HCT116 (cell line): ENCODE measurements at regions not wholly inside any gene's neighbourhood (a gene's known extent, or its start where the extent isn't known, plus 50 kb on each side); places are given as distances from the start of the nearest gene placed in this dataset.

Source experiments
- ATAC-seq: fragments of 200-7000 bp; cut with Tn5 transposase; 2 replicates; pipeline ENCODE4 v1.9.1; 2020; ENCODE audit warnings: mild to moderate bottlenecking, moderate library complexity
- BruUV-seq: library from RNA; stranded (reverse); fragments of 400-500 nt; replicated peaks from 2 replicates; lab custom pipeline; 2021; lab: Mats Ljungman, UMichigan
- CTCF ChIA-PET: fragments of 300-600 bp; sonication (Branson Sonifier 250); formaldehyde crosslinking; loops from one replicate; lab custom pipeline; 2021; ENCODE audit warnings: antibody characterized with exemption; lab: Charles Lee
- POLR2A ChIA-PET: fragments of 300-600, 350-600 bp; sonication (Branson Sonifier 250); formaldehyde crosslinking; loops from one replicate; lab custom pipeline; 2021; ENCODE audit warnings: antibody characterized with exemption; lab: Charles Lee
- RAD21 ChIA-PET, 2 experiments: fragments of 300-600 bp; sonication (Branson Sonifier 250); formaldehyde crosslinking; loops; one replicate each; lab custom pipeline; 2023; ENCODE audit warnings: low total read pairs in 2 of 2; ENCODE audit not compliant: uncharacterized antibody in 2 of 2, unreplicated experiment in 2 of 2, low non-redundant PET in 1 of 2; lab: Charles Lee
- DNase-seq: peaks from one replicate; pipeline ENCODE4 v3.0.0-alpha.2; 2010; ENCODE audit warnings: low read depth, low spot score
- H2AFZ ChIP-seq: fragments of 200-600 bp; shearing (Covaris generic), sonication (generic); 2 replicates; pipeline ENCODE4 v1.6.1; 2017; ENCODE audit warnings: low read depth, mixed run types, mixed read lengths, antibody characterized with exemption, low read length; ENCODE audit not compliant: poor library complexity, severe bottlenecking
- H3K27ac ChIP-seq: 2 replicates; pipeline ENCODE4 v1.5.1; 2012; ENCODE audit warnings: low read depth, low read length
- H3K27me3 ChIP-seq: fragments of 200-600 bp; sonication (generic); 2 replicates; pipeline ENCODE4 v1.6.1; 2016; ENCODE audit warnings: mixed run types, low read length, mixed read lengths; ENCODE audit not compliant: insufficient read depth
- H3K36me3 ChIP-seq, 2 experiments: fragments of 200-500 bp in 1 of 2; fragments of 200-600 bp in 1 of 2; sonication (Bioruptor generic) in 1 of 2; sonication (generic) in 1 of 2; 2 replicates each; pipeline versions ENCODE4 v1.5.1 to v1.6.1; 2014 to 2016; ENCODE audit warnings: low read length in 2 of 2, inconsistent platforms in 1 of 2, mixed read lengths in 1 of 2, mixed run types in 1 of 2; ENCODE audit not compliant: insufficient read depth in 2 of 2, control insufficient read depth in 1 of 2
- H3K4me1 ChIP-seq, 2 experiments: fragments of 200-600 bp in 1 of 2; sonication (generic) in 1 of 2; 2 replicates each; pipeline versions ENCODE4 v1.5.1 to v1.6.1; 2012 to 2017; ENCODE audit warnings: low read length in 2 of 2, inconsistent platforms in 1 of 2, mild to moderate bottlenecking in 1 of 2, mixed read lengths in 1 of 2, mixed run types in 1 of 2, moderate library complexity in 1 of 2; ENCODE audit not compliant: insufficient read depth in 2 of 2, control insufficient read depth in 1 of 2
- H3K4me2 ChIP-seq: fragments of 200-600 bp; sonication (generic); 2 replicates; pipeline ENCODE4 v1.6.1; 2017; ENCODE audit warnings: mixed run types, low read length, mixed read lengths
- H3K4me3 ChIP-seq, 2 experiments: fragments of 200-600 bp in 1 of 2; sonication (generic) in 1 of 2; replicated peaks in 1 of 2; 2 replicates each; pipeline ENCODE4 v1.5.1; 2011 to 2016; ENCODE audit warnings: low read length in 2 of 2, control low read depth in 1 of 2, low read depth in 1 of 2, mild to moderate bottlenecking in 1 of 2, mixed read lengths in 1 of 2, mixed run types in 1 of 2
- H3K79me2 ChIP-seq: fragments of 200-600 bp; sonication (generic); 2 replicates; pipeline ENCODE4 v1.6.1; 2017; ENCODE audit warnings: mild to moderate bottlenecking, mixed run types, low read length, moderate library complexity, mixed read lengths; ENCODE audit not compliant: insufficient read depth
- H3K9ac ChIP-seq: fragments of 200-600 bp; sonication (generic); 2 replicates; pipeline ENCODE4 v1.6.1; 2016; ENCODE audit warnings: low read length, mixed read lengths
- H3K9me2 ChIP-seq: fragments of 200-600 bp; sonication (generic), shearing (Covaris generic); 2 replicates; pipeline ENCODE4 v1.6.1; 2017; ENCODE audit warnings: mixed run types, mild to moderate bottlenecking, moderate library complexity; ENCODE audit not compliant: insufficient read depth
- H3K9me3 ChIP-seq, 2 experiments: fragments of 200-500 bp in 1 of 2; fragments of 200-600 bp in 1 of 2; sonication (Bioruptor generic) in 1 of 2; sonication (generic) in 1 of 2; 2 replicates each; pipeline ENCODE4 v1.6.1; 2014 to 2017; ENCODE audit warnings: low read length in 2 of 2, mixed read lengths in 2 of 2, inconsistent platforms in 1 of 2, low read depth in 1 of 2, mild to moderate bottlenecking in 1 of 2, mixed run types in 1 of 2, moderate library complexity in 1 of 2; ENCODE audit not compliant: control insufficient read depth in 1 of 2, insufficient read depth in 1 of 2
- H4K20me1 ChIP-seq: fragments of 200-600 bp; sonication (generic), shearing (Covaris generic); 2 replicates; pipeline ENCODE4 v1.6.1; 2017; ENCODE audit warnings: mixed run types, mild to moderate bottlenecking, moderate library complexity; ENCODE audit not compliant: insufficient read depth
- CBX3 ChIP-seq: IDR thresholded peaks from 2 replicates; pipeline ENCODE4 v1.6.1; 2012; ENCODE audit warnings: low read depth
- CEBPB ChIP-seq: IDR thresholded peaks from 2 replicates; pipeline ENCODE4 v1.6.1; 2012; ENCODE audit warnings: low read depth
- EGR1 ChIP-seq: IDR thresholded peaks from 2 replicates; pipeline ENCODE4 v1.6.1; 2012; ENCODE audit warnings: low read depth
- EZH2 ChIP-seq: fragments of 200-600 bp; sonication (generic); IDR thresholded peaks from 2 replicates; pipeline ENCODE4 v1.6.1; 2017; ENCODE audit warnings: antibody characterized with exemption, mixed run types
- EZH2phosphoT487 ChIP-seq: fragments of 200-600 bp; IDR thresholded peaks from 2 replicates; pipeline ENCODE4 v1.6.1; 2018; ENCODE audit warnings: antibody characterized with exemption, borderline replicate concordance
- FOSL1 ChIP-seq: IDR thresholded peaks from 2 replicates; pipeline ENCODE4 v1.6.1; 2012; ENCODE audit warnings: low read depth
- JUND ChIP-seq: IDR thresholded peaks from 2 replicates; pipeline ENCODE4 v1.6.1; 2012
- POLR2A ChIP-seq: IDR thresholded peaks from 2 replicates; pipeline ENCODE4 v1.7.0; 2011; ENCODE audit warnings: borderline replicate concordance; ENCODE audit not compliant: insufficient read depth, insufficient read length; ENCODE audit errors: extremely low read depth
- POLR2AphosphoS5 ChIP-seq: IDR thresholded peaks from 2 replicates; pipeline ENCODE4 v1.6.1; 2011; ENCODE audit warnings: mild to moderate bottlenecking, low read depth, low read length, moderate library complexity
- RAD21 ChIP-seq: IDR thresholded peaks from 2 replicates; pipeline ENCODE4 v1.6.1; 2012; ENCODE audit warnings: low read depth, mild to moderate bottlenecking
- SP1 ChIP-seq: IDR thresholded peaks from 2 replicates; pipeline ENCODE4 v1.6.1; 2012; ENCODE audit warnings: low read depth
- YY1 ChIP-seq: IDR thresholded peaks from 2 replicates; pipeline ENCODE4 v1.6.1; 2011; ENCODE audit warnings: low read length, low read depth, moderate library complexity, mild to moderate bottlenecking; ENCODE audit not compliant: insufficient replicate concordance; ENCODE audit errors: extremely low read depth
- ZFX ChIP-seq: fragments of 450-650 bp; IDR thresholded peaks from 2 replicates; pipeline ENCODE4 v1.6.1; 2017
- intact Hi-C: fragments of 100-400 bp; cut with micrococcal nuclease; formaldehyde crosslinking; loops from 2 replicates; pipeline ENCODE4 v1.10.0; 2022
- TF ChIP-seq, protein P1 (sequence below), 3 experiments: fragments of 200-600 bp in 1 of 3; sonication (generic) in 1 of 3; IDR thresholded peaks in 2 of 3; conservative IDR thresholded peaks in 1 of 3; 2 replicates each; pipeline ENCODE4 v1.5.1; 2012 to 2017; ENCODE audit warnings: low read depth in 2 of 3, low read length in 2 of 3, antibody characterized with exemption in 1 of 3, borderline replicate concordance in 1 of 3, control low read depth in 1 of 3, mild to moderate bottlenecking in 1 of 3, mixed read lengths in 1 of 3, mixed run types in 1 of 3, moderate library complexity in 1 of 3; ENCODE audit not compliant: insufficient read depth in 1 of 3
- TF ChIP-seq, protein P2 (sequence below): IDR thresholded peaks from 2 replicates; pipeline ENCODE4 v1.6.1; 2012; ENCODE audit warnings: low read depth
- TF ChIP-seq, protein P3 (sequence below): IDR thresholded peaks from 2 replicates; pipeline ENCODE4 v1.6.1; 2011; ENCODE audit warnings: mild to moderate bottlenecking, low read length, moderate library complexity; ENCODE audit not compliant: insufficient replicate concordance; ENCODE audit errors: extremely low read depth
- TF ChIP-seq, protein P4 (sequence below): IDR thresholded peaks from 2 replicates; pipeline ENCODE4 v1.6.1; 2012
- TF ChIP-seq, protein P5 (sequence below): IDR thresholded peaks from 2 replicates; pipeline ENCODE4 v1.6.1; 2012

DNA sequence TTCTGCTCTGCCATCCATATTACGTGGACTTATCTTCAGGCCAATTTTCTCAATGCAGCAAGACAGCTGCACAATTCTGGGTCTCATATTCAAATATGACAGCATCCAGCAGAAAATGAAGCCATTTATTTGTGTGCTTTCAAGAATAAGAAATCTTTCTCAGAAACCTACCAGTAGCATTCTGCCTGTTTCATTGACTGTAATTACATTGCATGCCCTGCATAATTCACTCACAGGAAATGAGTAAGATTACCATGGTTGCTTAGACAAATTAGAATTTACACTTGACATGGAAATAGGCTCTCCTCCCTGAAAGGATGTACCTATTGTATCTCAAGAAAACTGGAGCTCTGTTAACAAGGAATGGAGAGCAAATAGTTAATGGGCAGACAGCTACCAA, 346.6 kb upstream of the DCBLD2 start (continued):
- TF ChIP-seq, protein P1, sequence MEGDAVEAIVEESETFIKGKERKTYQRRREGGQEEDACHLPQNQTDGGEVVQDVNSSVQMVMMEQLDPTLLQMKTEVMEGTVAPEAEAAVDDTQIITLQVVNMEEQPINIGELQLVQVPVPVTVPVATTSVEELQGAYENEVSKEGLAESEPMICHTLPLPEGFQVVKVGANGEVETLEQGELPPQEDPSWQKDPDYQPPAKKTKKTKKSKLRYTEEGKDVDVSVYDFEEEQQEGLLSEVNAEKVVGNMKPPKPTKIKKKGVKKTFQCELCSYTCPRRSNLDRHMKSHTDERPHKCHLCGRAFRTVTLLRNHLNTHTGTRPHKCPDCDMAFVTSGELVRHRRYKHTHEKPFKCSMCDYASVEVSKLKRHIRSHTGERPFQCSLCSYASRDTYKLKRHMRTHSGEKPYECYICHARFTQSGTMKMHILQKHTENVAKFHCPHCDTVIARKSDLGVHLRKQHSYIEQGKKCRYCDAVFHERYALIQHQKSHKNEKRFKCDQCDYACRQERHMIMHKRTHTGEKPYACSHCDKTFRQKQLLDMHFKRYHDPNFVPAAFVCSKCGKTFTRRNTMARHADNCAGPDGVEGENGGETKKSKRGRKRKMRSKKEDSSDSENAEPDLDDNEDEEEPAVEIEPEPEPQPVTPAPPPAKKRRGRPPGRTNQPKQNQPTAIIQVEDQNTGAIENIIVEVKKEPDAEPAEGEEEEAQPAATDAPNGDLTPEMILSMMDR (IDR thresholded peaks at IDR 0.05 in 2 of 3, conservative IDR thresholded peaks at IDR 0.05 in 1 of 3; ENCODE audit: borderline replicate concordance in 1 of 3, insufficient read depth in 1 of 3, low read depth in 2 of 3, low read length in 2 of 3) = no peak
- TF ChIP-seq, all 23 proteins: peak for 0

DNA sequence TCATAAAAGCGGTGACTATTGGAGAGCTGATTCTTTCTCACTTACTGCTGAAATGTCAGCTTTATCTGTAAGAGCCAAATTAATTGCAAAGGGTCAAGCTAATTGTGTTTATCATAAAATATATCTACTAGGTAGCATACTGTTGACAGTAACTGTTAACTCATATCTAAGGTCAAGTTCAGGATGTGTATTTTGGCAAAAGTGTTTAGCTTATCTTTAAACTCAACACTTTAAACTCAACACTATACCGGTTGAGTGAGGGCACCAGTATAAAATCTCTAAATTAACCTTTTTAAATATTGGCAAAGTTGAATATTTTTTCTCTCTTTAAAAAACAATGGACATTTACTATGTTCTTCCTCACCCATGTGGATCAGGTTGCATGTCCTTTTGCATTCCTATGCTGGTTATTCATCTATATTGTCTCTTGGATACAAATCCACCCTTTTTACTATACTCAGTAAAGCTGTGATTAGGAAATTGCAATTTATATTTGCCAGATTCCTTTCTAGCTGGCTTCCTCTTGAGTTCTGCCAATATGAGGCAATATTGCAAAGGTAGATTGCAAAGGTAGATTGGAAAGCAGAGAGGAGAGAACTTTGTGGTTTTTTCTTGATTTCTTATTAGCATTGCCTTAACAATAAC, 344.6 kb upstream of the DCBLD2 start:
- Histone ChIP-seq H3K27me3 (peaks cover 22% of the 10 kb centered on the region), H3K79me2 (no peaks in the 10 kb centered on the region), H3K4me2 (no peak overlapping the region), H4K20me1 (no peaks in the 10 kb centered on the region), H3K27ac (no peak overlapping the region), H3K36me3 (no peaks in the 10 kb centered on the region), H3K9ac (no peak overlapping the region), H3K9me3 (no peaks in the 10 kb centered on the region), H3K4me3 (no peak overlapping the region), H2AFZ (no peak overlapping the region), H3K4me1 (no peaks in the 10 kb centered on the region), H3K9me2 (no peaks in the 10 kb centered on the region)
- TF ChIP-seq, protein P2, sequence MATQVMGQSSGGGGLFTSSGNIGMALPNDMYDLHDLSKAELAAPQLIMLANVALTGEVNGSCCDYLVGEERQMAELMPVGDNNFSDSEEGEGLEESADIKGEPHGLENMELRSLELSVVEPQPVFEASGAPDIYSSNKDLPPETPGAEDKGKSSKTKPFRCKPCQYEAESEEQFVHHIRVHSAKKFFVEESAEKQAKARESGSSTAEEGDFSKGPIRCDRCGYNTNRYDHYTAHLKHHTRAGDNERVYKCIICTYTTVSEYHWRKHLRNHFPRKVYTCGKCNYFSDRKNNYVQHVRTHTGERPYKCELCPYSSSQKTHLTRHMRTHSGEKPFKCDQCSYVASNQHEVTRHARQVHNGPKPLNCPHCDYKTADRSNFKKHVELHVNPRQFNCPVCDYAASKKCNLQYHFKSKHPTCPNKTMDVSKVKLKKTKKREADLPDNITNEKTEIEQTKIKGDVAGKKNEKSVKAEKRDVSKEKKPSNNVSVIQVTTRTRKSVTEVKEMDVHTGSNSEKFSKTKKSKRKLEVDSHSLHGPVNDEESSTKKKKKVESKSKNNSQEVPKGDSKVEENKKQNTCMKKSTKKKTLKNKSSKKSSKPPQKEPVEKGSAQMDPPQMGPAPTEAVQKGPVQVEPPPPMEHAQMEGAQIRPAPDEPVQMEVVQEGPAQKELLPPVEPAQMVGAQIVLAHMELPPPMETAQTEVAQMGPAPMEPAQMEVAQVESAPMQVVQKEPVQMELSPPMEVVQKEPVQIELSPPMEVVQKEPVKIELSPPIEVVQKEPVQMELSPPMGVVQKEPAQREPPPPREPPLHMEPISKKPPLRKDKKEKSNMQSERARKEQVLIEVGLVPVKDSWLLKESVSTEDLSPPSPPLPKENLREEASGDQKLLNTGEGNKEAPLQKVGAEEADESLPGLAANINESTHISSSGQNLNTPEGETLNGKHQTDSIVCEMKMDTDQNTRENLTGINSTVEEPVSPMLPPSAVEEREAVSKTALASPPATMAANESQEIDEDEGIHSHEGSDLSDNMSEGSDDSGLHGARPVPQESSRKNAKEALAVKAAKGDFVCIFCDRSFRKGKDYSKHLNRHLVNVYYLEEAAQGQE = no peak
- TF ChIP-seq, protein P3, sequence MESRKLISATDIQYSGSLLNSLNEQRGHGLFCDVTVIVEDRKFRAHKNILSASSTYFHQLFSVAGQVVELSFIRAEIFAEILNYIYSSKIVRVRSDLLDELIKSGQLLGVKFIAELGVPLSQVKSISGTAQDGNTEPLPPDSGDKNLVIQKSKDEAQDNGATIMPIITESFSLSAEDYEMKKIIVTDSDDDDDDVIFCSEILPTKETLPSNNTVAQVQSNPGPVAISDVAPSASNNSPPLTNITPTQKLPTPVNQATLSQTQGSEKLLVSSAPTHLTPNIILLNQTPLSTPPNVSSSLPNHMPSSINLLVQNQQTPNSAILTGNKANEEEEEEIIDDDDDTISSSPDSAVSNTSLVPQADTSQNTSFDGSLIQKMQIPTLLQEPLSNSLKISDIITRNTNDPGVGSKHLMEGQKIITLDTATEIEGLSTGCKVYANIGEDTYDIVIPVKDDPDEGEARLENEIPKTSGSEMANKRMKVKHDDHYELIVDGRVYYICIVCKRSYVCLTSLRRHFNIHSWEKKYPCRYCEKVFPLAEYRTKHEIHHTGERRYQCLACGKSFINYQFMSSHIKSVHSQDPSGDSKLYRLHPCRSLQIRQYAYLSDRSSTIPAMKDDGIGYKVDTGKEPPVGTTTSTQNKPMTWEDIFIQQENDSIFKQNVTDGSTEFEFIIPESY = no peak
- TF ChIP-seq, protein P4, sequence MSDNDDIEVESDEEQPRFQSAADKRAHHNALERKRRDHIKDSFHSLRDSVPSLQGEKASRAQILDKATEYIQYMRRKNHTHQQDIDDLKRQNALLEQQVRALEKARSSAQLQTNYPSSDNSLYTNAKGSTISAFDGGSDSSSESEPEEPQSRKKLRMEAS = no peak
- TF ChIP-seq, protein P5, sequence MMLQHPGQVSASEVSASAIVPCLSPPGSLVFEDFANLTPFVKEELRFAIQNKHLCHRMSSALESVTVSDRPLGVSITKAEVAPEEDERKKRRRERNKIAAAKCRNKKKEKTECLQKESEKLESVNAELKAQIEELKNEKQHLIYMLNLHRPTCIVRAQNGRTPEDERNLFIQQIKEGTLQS = no peak
- TF ChIP-seq EZH2phosphoT487 = no peak
- no peak for TF ChIP-seq EZH2
- TF ChIP-seq RAD21 = no peak
- TF ChIP-seq SP1 = no peak
- no peak for TF ChIP-seq POLR2A
- no peak for TF ChIP-seq ZFX
- no peak for TF ChIP-seq EGR1
- TF ChIP-seq FOSL1 = no peak
- no peak for TF ChIP-seq CBX3
- TF ChIP-seq YY1 = no peak
- TF ChIP-seq CEBPB = no peak
- no peak for TF ChIP-seq JUND
- TF ChIP-seq POLR2AphosphoS5 = no peak
- ChIA-PET CTCF (no interaction called here), RAD21 (no interaction called here), POLR2A (no interaction called here)
- intact Hi-C loops = no loop called here
- no TSS peak for BruUV-seq
- ATAC-seq (no peak), DNase-seq (no peak)
